DOHH2 (cell line): ENCODE measurements at regions not wholly inside any gene's neighbourhood (a gene's known extent, or its start where the extent isn't known, plus 50 kb on each side); places are given as distances from the start of the nearest gene placed in this dataset.

Experiments
- CTCF ChIP-seq: fragments of 200-600 bp; sonication (generic); IDR thresholded peaks from one replicate; pipeline ENCODE4 v1.5.1; 2014; ENCODE audit warnings: antibody characterized with exemption, mild to moderate bottlenecking, low read depth, low read length; ENCODE audit not compliant: poor library complexity, severe bottlenecking
- EZH2phosphoT487 ChIP-seq: fragments of 200-600 bp; sonication (generic); IDR thresholded peaks from 2 replicates; pipeline ENCODE4 v1.6.1; 2017; ENCODE audit warnings: borderline replicate concordance, mild to moderate bottlenecking, antibody characterized with exemption, low read length, moderate library complexity, mixed read lengths

- no peak for TF ChIP-seq CTCF
- no peak for TF ChIP-seq EZH2phosphoT487
These were observed 296.7 kb downstream of the ASMT start for GRCh38 chrX:1911401-1912128.
